GM12878 (cell line): ENCODE measurements at regions not wholly inside any gene's neighbourhood (a gene's known extent, or its start where the extent isn't known, plus 50 kb on each side); places are given as distances from the start of the nearest gene placed in this dataset.

Experiments
- ATAC-seq: fragments of 200-7000 bp; cut with Tn5 transposase; 3 replicates; pipeline ENCODE4 v1.9.1; 2020; ENCODE audit warnings: mild to moderate bottlenecking, moderate library complexity
- BruUV-seq: library from RNA; stranded (reverse); fragments of 400-500 nt; replicated peaks from 2 replicates; lab custom pipeline; 2021; lab: Mats Ljungman, UMichigan
- CTCF ChIA-PET: fragments of 300-600 bp; sonication (Branson Sonifier 250); formaldehyde crosslinking; extraction: SDS; loops from one replicate; lab custom pipeline; 2021; ENCODE audit warnings: inconsistent platforms; lab: Yijun Ruan, JAX
- POLR2A ChIA-PET: fragments of 350-600 bp; formaldehyde crosslinking; extraction: SDS; loops from one replicate; lab custom pipeline; 2021; ENCODE audit warnings: inconsistent platforms; lab: Charles Lee
- RAD21 ChIA-PET: fragments of 300-600 bp; sonication (Branson Sonifier 250); formaldehyde crosslinking; loops from one replicate; lab custom pipeline; 2023; ENCODE audit warnings: antibody characterized with exemption; ENCODE audit not compliant: unreplicated experiment; lab: Charles Lee
- SMC1A ChIA-PET: fragments of 300-600 bp; sonication (Branson Sonifier 250); formaldehyde crosslinking; loops from one replicate; lab custom pipeline; 2023; ENCODE audit not compliant: unreplicated experiment, uncharacterized antibody; lab: Charles Lee
- DNase-seq: peaks from one replicate; pipeline ENCODE4 v3.0.0-alpha.2; 2011; ENCODE audit warnings: low read depth, low spot score
- FAIRE-seq: peaks from 3 replicates; lab custom pipeline; 2011; peaks lifted over from hg19 to GRCh38; lab: Jason Lieb, UNC
- H2AFZ ChIP-seq: 2 replicates; pipeline ENCODE4 v1.6.0; 2011; ENCODE audit warnings: low read depth, low read length, control low read depth; ENCODE audit not compliant: control insufficient read depth
- H3K27ac ChIP-seq: 2 replicates; pipeline ENCODE4 v1.5.1; 2011; ENCODE audit warnings: control low read depth; ENCODE audit not compliant: control insufficient read depth, insufficient read depth
- H3K27me3 ChIP-seq, 2 experiments: replicated peaks in 1 of 2; 2 replicates each; pipeline versions ENCODE4 v1.6.0 to v1.6.1; 2011; ENCODE audit warnings: low read length in 1 of 2; ENCODE audit not compliant: control insufficient read depth in 2 of 2, insufficient read depth in 2 of 2
- H3K36me3 ChIP-seq, 2 experiments: 2 replicates each; pipeline ENCODE4 v1.5.1; 2011; ENCODE audit warnings: low read length in 1 of 2; ENCODE audit not compliant: control insufficient read depth in 2 of 2, insufficient read depth in 2 of 2
- H3K4me1 ChIP-seq: 2 replicates; pipeline ENCODE4 v1.6.1; 2011; ENCODE audit warnings: mild to moderate bottlenecking, low read length, moderate library complexity, mixed read lengths; ENCODE audit not compliant: control insufficient read depth, insufficient read depth
- H3K4me2 ChIP-seq: 2 replicates; pipeline ENCODE4 v1.6.0; 2011; ENCODE audit warnings: control low read depth; ENCODE audit not compliant: control insufficient read depth, insufficient read depth
- H3K4me3 ChIP-seq: fragments of 200-600 bp; sonication (generic); 2 replicates; pipeline ENCODE4 v1.5.1; 2016
- H3K79me2 ChIP-seq: 2 replicates; pipeline ENCODE4 v1.6.0; 2011; ENCODE audit warnings: low read length; ENCODE audit not compliant: control insufficient read depth, insufficient read depth
- H3K9ac ChIP-seq: 2 replicates; pipeline ENCODE4 v1.8.0; 2011; ENCODE audit warnings: low read length, control low read depth, mixed read lengths; ENCODE audit not compliant: control insufficient read depth, insufficient read depth
- H3K9me3 ChIP-seq: replicated peaks from 3 replicates; pipeline ENCODE4 v1.5.1; 2011; ENCODE audit warnings: mild to moderate bottlenecking, low read length; ENCODE audit not compliant: control insufficient read depth, insufficient read depth
- H4K20me1 ChIP-seq: 2 replicates; pipeline ENCODE4 v1.6.0; 2011; ENCODE audit not compliant: control insufficient read depth, insufficient read depth
- ASH2L ChIP-seq: fragments of 300-600, 200-600 bp; sonication (generic); IDR thresholded peaks from 2 replicates; pipeline ENCODE4 v1.6.1; 2017; ENCODE audit warnings: low read depth, mild to moderate bottlenecking, borderline replicate concordance
- CBFB ChIP-seq: IDR thresholded peaks from 2 replicates; pipeline ENCODE4 v1.6.1; 2016; ENCODE audit warnings: antibody characterized with exemption, low read depth
- CREM ChIP-seq: IDR thresholded peaks from 2 replicates; pipeline ENCODE4 v1.6.1; 2014; ENCODE audit warnings: antibody characterized with exemption, low read depth
- FOXM1 ChIP-seq: IDR thresholded peaks from 2 replicates; pipeline ENCODE4 v1.6.1; 2012; ENCODE audit warnings: low read depth, mild to moderate bottlenecking, inconsistent platforms, low read length, moderate library complexity
- IKZF2 ChIP-seq, 2 experiments: fragments of 450-650 bp; IDR thresholded peaks; 2 replicates each; pipeline ENCODE4 v1.6.1; 2017; ENCODE audit warnings: mild to moderate bottlenecking in 2 of 2, moderate library complexity in 2 of 2
- KLF5 ChIP-seq: fragments of 450-650 bp; IDR thresholded peaks from 2 replicates; pipeline ENCODE4 v1.6.1; 2014; ENCODE audit warnings: mild to moderate bottlenecking; ENCODE audit not compliant: partially characterized antibody
- MEF2B ChIP-seq: fragments of 450-650 bp; IDR thresholded peaks from 2 replicates; pipeline ENCODE4 v1.6.1; 2018; ENCODE audit warnings: mild to moderate bottlenecking, moderate library complexity; ENCODE audit not compliant: partially characterized antibody, poor library complexity, severe bottlenecking
- MTA3 ChIP-seq: IDR thresholded peaks from 2 replicates; pipeline ENCODE4 v1.6.1; 2012; ENCODE audit warnings: low read length, inconsistent platforms, borderline replicate concordance
- NFYB ChIP-seq: IDR thresholded peaks from 2 replicates; pipeline ENCODE4 v1.6.1; 2011; ENCODE audit warnings: low read depth, mild to moderate bottlenecking, low read length, improper control_type of control experiment, moderate library complexity; ENCODE audit not compliant: insufficient read depth
- NR2C1 ChIP-seq: fragments of 450-650 bp; IDR thresholded peaks from 2 replicates; pipeline ENCODE4 v1.6.1; 2017; ENCODE audit warnings: antibody characterized with exemption, mild to moderate bottlenecking, moderate library complexity
- PAX8 ChIP-seq: fragments of 450-650 bp; IDR thresholded peaks from 2 replicates; pipeline ENCODE4 v1.6.1; 2017; ENCODE audit warnings: mild to moderate bottlenecking, moderate library complexity
- RB1 ChIP-seq: fragments of 450-650 bp; formaldehyde crosslinking; IDR thresholded peaks from 2 replicates; pipeline ENCODE4 v1.6.1; 2017; ENCODE audit warnings: mild to moderate bottlenecking, borderline replicate concordance
- SIX5 ChIP-seq: IDR thresholded peaks from 2 replicates; pipeline ENCODE4 v1.6.1; 2011; ENCODE audit warnings: mild to moderate bottlenecking, low read depth, low read length, moderate library complexity; ENCODE audit not compliant: severe bottlenecking
- SMAD5 ChIP-seq: IDR thresholded peaks from 2 replicates; pipeline ENCODE4 v1.6.1; 2016; ENCODE audit warnings: antibody characterized with exemption, low read depth
- SMARCA5 ChIP-seq: fragments of 450-650 bp; IDR thresholded peaks from 2 replicates; pipeline ENCODE4 v1.6.1; 2017; ENCODE audit warnings: mild to moderate bottlenecking
- SPI1 ChIP-seq: IDR thresholded peaks from 2 replicates; pipeline ENCODE4 v1.6.1; 2011; ENCODE audit warnings: low read depth, mild to moderate bottlenecking, low read length, moderate library complexity, borderline replicate concordance; ENCODE audit not compliant: insufficient read depth
- SREBF1 ChIP-seq: IDR thresholded peaks from 2 replicates; pipeline ENCODE4 v1.6.1; 2012; ENCODE audit warnings: mild to moderate bottlenecking, low read length
- SUZ12 ChIP-seq: fragments of 200-600 bp; sonication (generic); IDR thresholded peaks from one replicate; pipeline ENCODE4 v1.6.1; 2018; ENCODE audit warnings: antibody characterized with exemption, mild to moderate bottlenecking; ENCODE audit not compliant: unreplicated experiment
- ZNF207 ChIP-seq: fragments of 450-650 bp; IDR thresholded peaks from 2 replicates; pipeline ENCODE4 v1.6.1; 2014; ENCODE audit warnings: antibody characterized with exemption, mild to moderate bottlenecking, borderline replicate concordance
- WGBS: methylation state at CpG from one replicate; pipeline ENCODE4 v1.1.6; 2016; ENCODE audit warnings: low lambda C conversion rate; ENCODE audit not compliant: insufficient replicate concordance, insufficient coverage; ENCODE audit errors: missing lambda C conversion rate; 5-methylcytosine and 5-hydroxymethylcytosine counted together
- in situ Hi-C: fragments of 300-500 bp; cut with MboI; formaldehyde crosslinking; loops from 9 replicates; pipeline ENCODE4 v1.14.3; 2018; ENCODE audit warnings: mixed read lengths
- intact Hi-C: fragments of 100-400 bp; cut with micrococcal nuclease; formaldehyde crosslinking; loops from one replicate; pipeline ENCODE4 v1.14.2; 2022; ENCODE audit not compliant: unreplicated experiment
- TF ChIP-seq, protein P1 (sequence below): fragments of 450-650 bp; IDR thresholded peaks from 2 replicates; pipeline ENCODE4 v1.6.1; 2016; ENCODE audit warnings: mild to moderate bottlenecking

DNA sequence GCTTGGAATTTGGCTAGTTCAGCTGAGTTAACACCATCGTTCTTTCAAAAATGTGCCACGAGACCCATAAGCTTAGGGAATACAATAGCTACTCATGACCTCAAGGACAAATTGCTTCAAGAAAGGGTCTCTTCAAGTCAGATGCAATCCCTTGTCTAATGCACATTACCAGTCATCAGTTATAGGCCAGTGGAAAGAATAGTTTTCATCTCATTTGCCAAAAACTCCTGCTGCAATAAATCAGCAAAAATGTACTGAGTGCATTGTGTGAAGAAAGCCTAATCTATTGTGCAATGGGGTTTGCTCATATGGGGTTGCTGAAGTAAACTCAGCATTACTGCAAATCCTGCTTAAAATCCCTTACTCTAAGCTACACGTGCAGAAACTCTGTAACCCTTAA is 208.3 kb upstream of the NBEA start:
- no peak overlapping the region for H2AFZ ChIP-seq
- intact Hi-C loops: no loop called here
- H3K4me1 ChIP-seq: no peaks in the 10 kb centered on the region
- no peaks in the 10 kb centered on the region for H3K79me2 ChIP-seq
- TF ChIP-seq ZNF207 (no peak), SMARCA5 (no peak), MEF2B (no peak), ASH2L (no peak), FOXM1 (no peak), NR2C1 (no peak), IKZF2 (IDR thresholded peaks at IDR 0.05) (no peak), SPI1 (no peak), NFYB (no peak), CBFB (no peak), RB1 (no peak), MTA3 (no peak), SUZ12 (no peak), SIX5 (no peak), CREM (no peak), SREBF1 (no peak), PAX8 (no peak), KLF5 (no peak), SMAD5 (no peak)
- TF ChIP-seq, protein P1, sequence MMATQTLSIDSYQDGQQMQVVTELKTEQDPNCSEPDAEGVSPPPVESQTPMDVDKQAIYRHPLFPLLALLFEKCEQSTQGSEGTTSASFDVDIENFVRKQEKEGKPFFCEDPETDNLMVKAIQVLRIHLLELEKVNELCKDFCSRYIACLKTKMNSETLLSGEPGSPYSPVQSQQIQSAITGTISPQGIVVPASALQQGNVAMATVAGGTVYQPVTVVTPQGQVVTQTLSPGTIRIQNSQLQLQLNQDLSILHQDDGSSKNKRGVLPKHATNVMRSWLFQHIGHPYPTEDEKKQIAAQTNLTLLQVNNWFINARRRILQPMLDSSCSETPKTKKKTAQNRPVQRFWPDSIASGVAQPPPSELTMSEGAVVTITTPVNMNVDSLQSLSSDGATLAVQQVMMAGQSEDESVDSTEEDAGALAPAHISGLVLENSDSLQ: no peak
- in situ Hi-C loops: no loop called here
- no peak for FAIRE-seq
- H3K9me3 ChIP-seq: no peaks in the 10 kb centered on the region
- no TSS peak for BruUV-seq
- no peak for DNase-seq
- SMC1A ChIA-PET: no interaction called here
- no peak for ATAC-seq
- no peaks in the 10 kb centered on the region for H3K27me3 ChIP-seq
- H4K20me1 ChIP-seq: no peaks in the 10 kb centered on the region
- H3K4me3 ChIP-seq: no peak overlapping the region
- WGBS: 23% methylated on average over 3 of the region's 3 CpGs
- POLR2A ChIA-PET: no interaction called here
- H3K27ac ChIP-seq: no peak overlapping the region
- no peak overlapping the region for H3K9ac ChIP-seq
- RAD21 ChIA-PET: no interaction called here
- no peak overlapping the region for H3K4me2 ChIP-seq
- H3K36me3 ChIP-seq: no peaks in the 10 kb centered on the region
- CTCF ChIA-PET: interaction anchor here (1.1 kb wide), 1 partner anchor 12 kb away, joined by 3 read pairs; no protein-coding TSS in a partner anchor
